ENCODE measurements at regions not wholly inside any gene's neighbourhood (a gene's known extent, or its start where the extent isn't known, plus 50 kb on each side); places are given as distances from the start of the nearest gene placed in this dataset.

DNA sequence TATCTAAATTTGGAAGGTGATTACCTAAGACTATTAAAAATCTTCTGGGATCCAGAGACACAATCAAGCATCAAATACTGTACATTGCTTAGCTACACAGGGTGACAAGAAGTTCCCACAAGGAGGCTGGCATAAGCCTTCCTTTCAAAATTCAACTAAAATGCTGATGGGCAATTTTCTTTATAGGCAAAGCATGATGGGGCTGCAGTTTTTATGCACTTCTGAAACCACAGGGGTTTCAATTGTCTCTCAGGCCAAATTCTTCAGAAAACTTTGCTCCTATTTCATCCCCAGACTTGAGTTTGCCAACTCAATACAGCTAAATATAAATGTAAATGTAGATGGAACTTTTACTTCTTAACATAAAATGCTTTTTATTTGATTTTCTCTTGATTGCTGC is 241.6 kb downstream of the ZPLD1 start:
- TF ChIP-seq, protein P1, sequence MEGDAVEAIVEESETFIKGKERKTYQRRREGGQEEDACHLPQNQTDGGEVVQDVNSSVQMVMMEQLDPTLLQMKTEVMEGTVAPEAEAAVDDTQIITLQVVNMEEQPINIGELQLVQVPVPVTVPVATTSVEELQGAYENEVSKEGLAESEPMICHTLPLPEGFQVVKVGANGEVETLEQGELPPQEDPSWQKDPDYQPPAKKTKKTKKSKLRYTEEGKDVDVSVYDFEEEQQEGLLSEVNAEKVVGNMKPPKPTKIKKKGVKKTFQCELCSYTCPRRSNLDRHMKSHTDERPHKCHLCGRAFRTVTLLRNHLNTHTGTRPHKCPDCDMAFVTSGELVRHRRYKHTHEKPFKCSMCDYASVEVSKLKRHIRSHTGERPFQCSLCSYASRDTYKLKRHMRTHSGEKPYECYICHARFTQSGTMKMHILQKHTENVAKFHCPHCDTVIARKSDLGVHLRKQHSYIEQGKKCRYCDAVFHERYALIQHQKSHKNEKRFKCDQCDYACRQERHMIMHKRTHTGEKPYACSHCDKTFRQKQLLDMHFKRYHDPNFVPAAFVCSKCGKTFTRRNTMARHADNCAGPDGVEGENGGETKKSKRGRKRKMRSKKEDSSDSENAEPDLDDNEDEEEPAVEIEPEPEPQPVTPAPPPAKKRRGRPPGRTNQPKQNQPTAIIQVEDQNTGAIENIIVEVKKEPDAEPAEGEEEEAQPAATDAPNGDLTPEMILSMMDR (IDR thresholded peaks at IDR 0.05): no peak
- TF ChIP-seq POLR2AphosphoS5 (IDR thresholded peaks at IDR 0.05): no peak
